Mammary epithelial cell (primary cell): ENCODE measurements at regions not wholly inside any gene's neighbourhood (a gene's known extent, or its start where the extent isn't known, plus 50 kb on each side); places are given as distances from the start of the nearest gene placed in this dataset.

ENCODE experiments used
- CTCF ChIP-seq, 2 donors: IDR thresholded peaks in 1 of 2; conservative IDR thresholded peaks in 1 of 2; 2 replicates each; pipeline ENCODE4 v1.5.1; 2011 to 2012; ENCODE audit warnings: inconsistent platforms in 2 of 2, low read length in 2 of 2, mild to moderate bottlenecking in 2 of 2, control low read depth in 1 of 2, low read depth in 1 of 2; ENCODE audit not compliant: insufficient read depth in 1 of 2; ENCODE audit errors: extremely low read depth in 1 of 2
- EZH2 ChIP-seq: IDR thresholded peaks from 2 replicates; pipeline ENCODE4 v1.6.1; 2012; ENCODE audit warnings: low read length, inconsistent platforms, borderline replicate concordance

DNA sequence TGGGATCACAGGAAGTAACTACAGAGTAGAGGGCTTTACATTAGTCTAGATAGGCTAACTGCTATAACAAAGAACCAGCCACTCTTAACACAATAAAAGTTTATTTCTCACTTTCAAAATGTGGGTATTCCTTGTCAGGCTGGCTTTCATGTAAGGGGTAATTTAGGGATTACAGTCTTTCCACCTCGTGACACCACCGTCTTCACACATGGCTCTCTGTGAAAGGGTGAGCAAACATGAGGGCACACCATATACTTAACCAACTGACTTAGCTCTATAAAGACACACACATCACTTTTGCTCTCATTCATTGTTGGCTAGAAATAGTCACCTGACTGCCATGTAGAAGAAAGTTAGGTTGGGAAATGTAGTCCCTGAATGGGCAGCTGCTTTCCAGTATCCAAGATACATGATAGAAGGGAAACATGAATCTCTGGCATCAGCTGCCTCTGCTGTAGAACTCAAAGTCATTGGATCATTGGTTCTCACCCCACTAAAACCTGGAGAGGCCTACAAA lies 66.1 kb upstream of the CRY1 start:
- TF ChIP-seq EZH2: no peak
- no peak for TF ChIP-seq CTCF (conservative IDR thresholded peaks at IDR 0.05 in 1 of 2, IDR thresholded peaks at IDR 0.05 in 1 of 2; ENCODE audit: extremely low read depth in 1 of 2, insufficient read depth in 1 of 2, low read depth in 1 of 2, low read length in 2 of 2)
